ENCODE measurements at regions not wholly inside any gene's neighbourhood (a gene's known extent, or its start where the extent isn't known, plus 50 kb on each side); places are given as distances from the start of the nearest gene placed in this dataset.

GRCh38 chr9:86723346-86723745 is 224.0 kb downstream of the GAS1 start:
- H3K9me3 Mint-ChIP-seq (ENCODE audit: low read depth, unreplicated experiment), result no peaks in the 10 kb centered on the region
- H3K27ac Mint-ChIP-seq (ENCODE audit: unreplicated experiment), result no peak overlapping the region
- intact Hi-C loops (cut with micrococcal nuclease; ENCODE audit: unreplicated experiment), result no loop called here
- CTCF ChIA-PET, result no interaction called here
- H3K27me3 Mint-ChIP-seq (ENCODE audit: unreplicated experiment), result no peaks in the 10 kb centered on the region
- H3K4me3 Mint-ChIP-seq (ENCODE audit: low read depth, unreplicated experiment), result no peak overlapping the region
- TF ChIP-seq CTCF (IDR thresholded peaks at IDR 0.05; ENCODE audit: unreplicated experiment), result no peak
- peaks cover 18% of the 10 kb centered on the region for H3K4me1 Mint-ChIP-seq (ENCODE audit: low read depth, unreplicated experiment)
- DNase-seq, result no peak
- H3K36me3 Mint-ChIP-seq (ENCODE audit: insufficient read depth, unreplicated experiment), result no peaks in the 10 kb centered on the region
- BruUV-seq (replicated peaks), result no TSS peak

- Mint-ChIP-seq H3K9me3 (ENCODE audit: low read depth, unreplicated experiment) (no peaks in the 10 kb centered on the region), H3K27ac (ENCODE audit: unreplicated experiment) (no peak overlapping the region), H3K27me3 (ENCODE audit: unreplicated experiment) (no peaks in the 10 kb centered on the region), H3K36me3 (ENCODE audit: insufficient read depth, unreplicated experiment) (no peaks in the 10 kb centered on the region), H3K4me1 (ENCODE audit: low read depth, unreplicated experiment) (peaks cover 18% of the 10 kb centered on the region), H3K4me3 (ENCODE audit: low read depth, unreplicated experiment) (no peak overlapping the region)
- no peak for DNase-seq
- BruUV-seq (replicated peaks), result no TSS peak
- intact Hi-C loops (cut with micrococcal nuclease; ENCODE audit: unreplicated experiment), result no loop called here
- CTCF ChIA-PET, result no interaction called here
- no peak for TF ChIP-seq CTCF (IDR thresholded peaks at IDR 0.05; ENCODE audit: unreplicated experiment)
These were observed 224.6 kb downstream of the GAS1 start for GRCh38 chr9:86722706-86723075.

GRCh38 chr9:86721843-86722705 is 225.2 kb downstream of the GAS1 start:
- Mint-ChIP-seq H3K4me1 (ENCODE audit: low read depth, unreplicated experiment) (peaks cover 18% of the 10 kb centered on the region), H3K27ac (ENCODE audit: unreplicated experiment) (peak overlapping the region; percentile 88), H3K4me3 (ENCODE audit: low read depth, unreplicated experiment) (peak overlapping the region; percentile 49), H3K27me3 (ENCODE audit: unreplicated experiment) (no peaks in the 10 kb centered on the region), H3K36me3 (ENCODE audit: insufficient read depth, unreplicated experiment) (no peaks in the 10 kb centered on the region), H3K9me3 (ENCODE audit: low read depth, unreplicated experiment) (no peaks in the 10 kb centered on the region)
- no TSS peak for BruUV-seq (replicated peaks)
- CTCF ChIA-PET, result no interaction called here
- intact Hi-C loops (cut with micrococcal nuclease; ENCODE audit: unreplicated experiment), result loop anchor here (1.0 kb wide), 1 partner anchor 45 kb away; no protein-coding TSS in a partner anchor
- no peak for TF ChIP-seq CTCF (IDR thresholded peaks at IDR 0.05; ENCODE audit: unreplicated experiment)
- DNase-seq, result peak; percentile 32

GRCh38 chr9:86721226-86721781 is 226.0 kb downstream of the GAS1 start:
- Mint-ChIP-seq H3K36me3 (ENCODE audit: insufficient read depth, unreplicated experiment) (no peaks in the 10 kb centered on the region), H3K27me3 (ENCODE audit: unreplicated experiment) (no peaks in the 10 kb centered on the region), H3K4me3 (ENCODE audit: low read depth, unreplicated experiment) (peak overlapping the region; percentile 49), H3K9me3 (ENCODE audit: low read depth, unreplicated experiment) (no peaks in the 10 kb centered on the region), H3K27ac (ENCODE audit: unreplicated experiment) (peak overlapping the region; percentile 88), H3K4me1 (ENCODE audit: low read depth, unreplicated experiment) (peaks cover 18% of the 10 kb centered on the region)
- intact Hi-C loops (cut with micrococcal nuclease; ENCODE audit: unreplicated experiment), result loop anchor here (1.0 kb wide), 1 partner anchor 46 kb away; no protein-coding TSS in a partner anchor
- no TSS peak for BruUV-seq (replicated peaks)
- DNase-seq, result peak; percentile 15
- TF ChIP-seq CTCF (IDR thresholded peaks at IDR 0.05; ENCODE audit: unreplicated experiment), result no peak
- CTCF ChIA-PET, result no interaction called here
